HG02840 (cell line): ENCODE measurements at regions not wholly inside any gene's neighbourhood (a gene's known extent, or its start where the extent isn't known, plus 50 kb on each side); places are given as distances from the start of the nearest gene placed in this dataset.
"Not testable (repeated sequence)": the region's sequence is repeated elsewhere in the genome, so short reads cannot be mapped to it uniquely, and the experiment has no call there.

Experiments used
- ATAC-seq: cut with Tn5 transposase; IDR thresholded peaks from one replicate; pipeline ENCODE4 v1.9.1; 2021; ENCODE audit warnings: mild to moderate bottlenecking, moderate library complexity, moderate number of reproducible peaks; ENCODE audit not compliant: unreplicated experiment, low FRiP score

- no peak for ATAC-seq
These were observed 205.0 kb upstream of the RIMS1 start for GRCh38 chr6:71681234-71681867.

GRCh38 chr6:71686021-71686677 is 200.2 kb upstream of the RIMS1 start:
- not testable (repeated sequence) for ATAC-seq

GRCh38 chr6:71698702-71699101 is 187.6 kb upstream of the RIMS1 start:
- no peak for ATAC-seq

- no peak for ATAC-seq
These were observed 179.8 kb upstream of the RIMS1 start for GRCh38 chr6:71706523-71706922.

- ATAC-seq: no peak
These were observed 179.3 kb upstream of the RIMS1 start for GRCh38 chr6:71707059-71707458.

GRCh38 chr6:71720705-71721104 is 165.6 kb upstream of the RIMS1 start:
- no peak for ATAC-seq

- no peak for ATAC-seq
These were observed 164.7 kb upstream of the RIMS1 start for GRCh38 chr6:71721642-71722041.

GRCh38 chr6:71722736-71723135 is 163.6 kb upstream of the RIMS1 start:
- no peak for ATAC-seq

GRCh38 chr6:71724456-71725125 is 161.8 kb upstream of the RIMS1 start:
- no peak for ATAC-seq

- no peak for ATAC-seq
These were observed 161.3 kb upstream of the RIMS1 start for GRCh38 chr6:71725126-71725470.

- ATAC-seq: no peak
These were observed 160.2 kb upstream of the RIMS1 start for GRCh38 chr6:71726121-71726520.

- peak; percentile 75 for ATAC-seq
These were observed 158.6 kb upstream of the RIMS1 start for GRCh38 chr6:71727632-71728294.

- ATAC-seq: no peak
These were observed 156.1 kb upstream of the RIMS1 start for GRCh38 chr6:71730284-71730683.

GRCh38 chr6:71733970-71734899 is 152.1 kb upstream of the RIMS1 start:
- no peak for ATAC-seq

GRCh38 chr6:71737953-71738352 is 148.4 kb upstream of the RIMS1 start:
- no peak for ATAC-seq

GRCh38 chr6:71745525-71745924 is 140.8 kb upstream of the RIMS1 start:
- no peak for ATAC-seq

GRCh38 chr6:71766146-71766760 is 120.1 kb upstream of the RIMS1 start:
- no peak for ATAC-seq

- ATAC-seq: no peak
These were observed 119.6 kb upstream of the RIMS1 start for GRCh38 chr6:71766796-71767195.

- no peak for ATAC-seq
These were observed 118.0 kb upstream of the RIMS1 start for GRCh38 chr6:71768356-71768755.

GRCh38 chr6:71808865-71809264 is 77.5 kb upstream of the RIMS1 start:
- ATAC-seq: no peak
